ENCODE measurements at regions not wholly inside any gene's neighbourhood (a gene's known extent, or its start where the extent isn't known, plus 50 kb on each side); places are given as distances from the start of the nearest gene placed in this dataset.

- no peak for TF ChIP-seq ELF4 (IDR thresholded peaks at IDR 0.05)
- no peak for TF ChIP-seq BHLHE40 (IDR thresholded peaks at IDR 0.05; ENCODE audit: borderline replicate concordance)
These were observed 156.6 kb upstream of the GUCY1A2 start for GRCh38 chr11:107174856-107175255.

All from HEK293T (cell line).